Thyroid gland (tissue), 4 donors: ENCODE measurements at regions not wholly inside any gene's neighbourhood (a gene's known extent, or its start where the extent isn't known, plus 50 kb on each side); places are given as distances from the start of the nearest gene placed in this dataset.

Experiments used
- CTCF ChIP-seq, 6 experiments: fragments of 200-600 bp in 3 of 6; fragments of 450-650 bp in 3 of 6; sonication (generic) in 3 of 6; IDR thresholded peaks; one replicate each; pipeline ENCODE4 v1.5.1; 2016 to 2019; ENCODE audit warnings: antibody characterized with exemption in 6 of 6, mild to moderate bottlenecking in 2 of 6, inconsistent platforms in 1 of 6, moderate library complexity in 1 of 6
- POLR2A ChIP-seq, 2 donors: fragments of 450-650 bp; IDR thresholded peaks; one replicate each; pipeline ENCODE4 v1.6.1; 2017; ENCODE audit warnings: antibody characterized with exemption in 2 of 2, mild to moderate bottlenecking in 2 of 2, moderate library complexity in 1 of 2

- no peak for TF ChIP-seq POLR2A (IDR thresholded peaks at IDR 0.05)
- no peak for TF ChIP-seq CTCF (IDR thresholded peaks at IDR 0.05)
Observed at GRCh38 chr5:174386846-174387245, 337.5 kb upstream of the MSX2 start.
